ENCODE measurements at regions not wholly inside any gene's neighbourhood (a gene's known extent, or its start where the extent isn't known, plus 50 kb on each side); places are given as distances from the start of the nearest gene placed in this dataset.

GRCh38 chr9:21570643-21571275 is 88.6 kb upstream of the IFNE start:
- ATAC-seq (ENCODE audit: insufficient number of reproducible peaks, low FRiP score, low read depth), result no peak
- H3K27ac ChIP-seq, result no peak overlapping the region
- H3K4me1 ChIP-seq (ENCODE audit: control insufficient read depth in 1 of 2, low read depth in 2 of 2), result no peaks in the 10 kb centered on the region
- H3K4me3 ChIP-seq, result no peak overlapping the region
- H3K9me3 ChIP-seq, result no peaks in the 10 kb centered on the region
- TF ChIP-seq CTCF (IDR thresholded peaks at IDR 0.05), result no peak
- no peaks in the 10 kb centered on the region for H3K36me3 ChIP-seq
- peaks cover 6% of the 10 kb centered on the region for H3K27me3 ChIP-seq (replicated peaks; ENCODE audit: insufficient read depth)
- no peak for DNase-seq (ENCODE audit: low spot score)

GRCh38 chr9:21574261-21574660 is 92.1 kb upstream of the IFNE start:
- peaks cover 6% of the 10 kb centered on the region for H3K27me3 ChIP-seq (replicated peaks; ENCODE audit: insufficient read depth)
- H3K9me3 ChIP-seq, result no peaks in the 10 kb centered on the region
- no peak overlapping the region for H3K27ac ChIP-seq
- H3K36me3 ChIP-seq, result no peaks in the 10 kb centered on the region
- no peak overlapping the region for H3K4me3 ChIP-seq
- TF ChIP-seq CTCF (IDR thresholded peaks at IDR 0.05), result no peak
- ATAC-seq (ENCODE audit: insufficient number of reproducible peaks, low FRiP score, low read depth) (no peak), DNase-seq (ENCODE audit: low spot score) (no peak)
- no peaks in the 10 kb centered on the region for H3K4me1 ChIP-seq (ENCODE audit: control insufficient read depth in 1 of 2, low read depth in 2 of 2)

- H3K4me3 ChIP-seq, result peak overlapping the region; percentile 19
- no peak for ATAC-seq (ENCODE audit: insufficient number of reproducible peaks, low FRiP score, low read depth)
Measured at GRCh38 chr9:21576331-21577189, 94.4 kb upstream of the IFNE start.

GRCh38 chr9:21579247-21579671 is 97.1 kb upstream of the IFNE start:
- no peak for TF ChIP-seq CTCF (IDR thresholded peaks at IDR 0.05)
- H3K4me3 ChIP-seq, result no peak overlapping the region
- no peaks in the 10 kb centered on the region for H3K9me3 ChIP-seq
- ATAC-seq (ENCODE audit: insufficient number of reproducible peaks, low FRiP score, low read depth), result no peak
- no peaks in the 10 kb centered on the region for H3K4me1 ChIP-seq (ENCODE audit: control insufficient read depth in 1 of 2, low read depth in 2 of 2)
- H3K36me3 ChIP-seq, result no peaks in the 10 kb centered on the region
- DNase-seq (ENCODE audit: low spot score), result no peak
- H3K27ac ChIP-seq, result no peak overlapping the region
- H3K27me3 ChIP-seq (replicated peaks; ENCODE audit: insufficient read depth), result no peaks in the 10 kb centered on the region

More at GRCh38 chr9:21576331-21577189, 94.4 kb upstream of the IFNE start:
- Histone ChIP-seq H3K36me3 (no peaks in the 10 kb centered on the region), H3K9me3 (no peaks in the 10 kb centered on the region), H3K27me3 (replicated peaks; ENCODE audit: insufficient read depth) (no peaks in the 10 kb centered on the region), H3K4me1 (ENCODE audit: control insufficient read depth in 1 of 2, low read depth in 2 of 2) (no peaks in the 10 kb centered on the region), H3K27ac (no peak overlapping the region)
- no peak for TF ChIP-seq CTCF (IDR thresholded peaks at IDR 0.05)
- no peak for DNase-seq (ENCODE audit: low spot score)

- ATAC-seq (ENCODE audit: insufficient number of reproducible peaks, low FRiP score, low read depth) (no peak), DNase-seq (ENCODE audit: low spot score) (no peak)
- no peaks in the 10 kb centered on the region for H3K9me3 ChIP-seq
- H3K4me1 ChIP-seq (ENCODE audit: control insufficient read depth in 1 of 2, low read depth in 2 of 2), result no peaks in the 10 kb centered on the region
- H3K27ac ChIP-seq, result no peak overlapping the region
- TF ChIP-seq CTCF (IDR thresholded peaks at IDR 0.05), result no peak
- no peak overlapping the region for H3K4me3 ChIP-seq
- H3K36me3 ChIP-seq, result no peaks in the 10 kb centered on the region
- H3K27me3 ChIP-seq (replicated peaks; ENCODE audit: insufficient read depth), result no peaks in the 10 kb centered on the region
Measured at GRCh38 chr9:21579743-21580142, 97.6 kb upstream of the IFNE start.
